ENCODE measurements at regions not wholly inside any gene's neighbourhood (a gene's known extent, or its start where the extent isn't known, plus 50 kb on each side); places are given as distances from the start of the nearest gene placed in this dataset.

- no peak for TF ChIP-seq CTCF (IDR thresholded peaks at IDR 0.05)
- no peak for TF ChIP-seq POLR2A (IDR thresholded peaks at IDR 0.05)
Observed at GRCh38 chr7:81404669-81405068, 365.2 kb downstream of the HGF start.
